Activated naive CD4-positive, alpha-beta T cell treated with anti-CD3 and anti-CD28 coated beads, Interleukin-2, amount 50 U/mL, for 24 hours (primary cell): ENCODE measurements at regions not wholly inside any gene's neighbourhood (a gene's known extent, or its start where the extent isn't known, plus 50 kb on each side); places are given as distances from the start of the nearest gene placed in this dataset.
"Not testable (repeated sequence)": the region's sequence is repeated elsewhere in the genome, so short reads cannot be mapped to it uniquely, and the experiment has no call there.

ENCODE experiments used
- H3K27ac Mint-ChIP-seq: one replicate; pipeline ENCODE4 v1.8.0; 2021; ENCODE audit warnings: mild to moderate bottlenecking, mixed read lengths
- H3K27me3 Mint-ChIP-seq: one replicate; pipeline ENCODE4 v1.8.0; 2021; ENCODE audit warnings: mixed read lengths
- H3K36me3 Mint-ChIP-seq: one replicate; pipeline ENCODE4 v1.8.0; 2021; ENCODE audit warnings: mixed read lengths
- H3K4me1 Mint-ChIP-seq: one replicate; pipeline ENCODE4 v1.8.0; 2021; ENCODE audit warnings: mixed read lengths
- H3K4me3 Mint-ChIP-seq: one replicate; pipeline ENCODE4 v1.8.0; 2021; ENCODE audit warnings: mild to moderate bottlenecking, mixed read lengths
- H3K9me3 Mint-ChIP-seq: one replicate; pipeline ENCODE4 v1.8.0; 2021; ENCODE audit warnings: mixed read lengths

DNA sequence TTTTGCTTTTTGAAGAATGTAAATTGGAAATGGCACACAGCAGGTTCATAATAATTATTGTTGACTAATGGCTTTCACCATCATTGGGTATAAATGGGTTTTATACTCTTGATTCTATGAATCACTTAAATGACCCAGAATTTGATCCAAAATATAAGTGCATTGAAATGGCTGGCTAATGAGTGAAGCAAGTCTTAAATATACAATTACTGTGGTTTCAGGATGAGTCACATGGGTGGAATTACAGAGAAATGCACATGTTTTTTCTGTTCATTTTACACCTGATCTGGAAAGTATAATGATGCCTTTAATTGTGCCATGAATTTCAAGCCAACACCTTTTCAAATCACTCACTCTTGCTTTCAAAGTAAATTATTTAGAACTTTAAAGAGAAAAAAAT is 380.8 kb upstream of the CD180 start:
- H3K4me3 Mint-ChIP-seq: no peak overlapping the region
- peaks cover 14% of the 10 kb centered on the region for H3K9me3 Mint-ChIP-seq
- no peak overlapping the region for H3K27ac Mint-ChIP-seq
- no peaks in the 10 kb centered on the region for H3K4me1 Mint-ChIP-seq
- H3K36me3 Mint-ChIP-seq: peaks cover 3% of the 10 kb centered on the region
- no peaks in the 10 kb centered on the region for H3K27me3 Mint-ChIP-seq

DNA sequence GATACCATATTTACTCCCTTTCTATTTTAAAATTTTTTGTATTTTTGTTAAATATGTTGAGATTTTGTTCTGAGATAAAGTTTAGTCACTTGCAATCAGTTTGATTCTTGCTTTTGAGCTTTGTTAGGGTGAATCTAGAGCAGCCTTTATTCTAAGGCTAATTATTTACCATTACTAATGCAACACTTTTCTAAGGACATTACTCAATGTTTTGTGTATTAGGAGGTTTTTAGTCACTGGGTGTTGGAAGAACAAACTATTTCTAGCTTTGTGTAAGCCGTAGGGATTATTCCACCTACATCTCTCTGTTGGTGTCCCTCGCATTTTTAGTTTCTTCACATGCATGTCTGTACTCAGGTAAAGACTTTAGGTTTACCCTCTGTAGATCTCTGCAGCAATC is 379.5 kb upstream of the CD180 start:
- no peak overlapping the region for H3K4me3 Mint-ChIP-seq
- H3K27me3 Mint-ChIP-seq: no peaks in the 10 kb centered on the region
- H3K27ac Mint-ChIP-seq: no peak overlapping the region
- peaks cover 3% of the 10 kb centered on the region for H3K36me3 Mint-ChIP-seq
- peaks cover 23% of the 10 kb centered on the region for H3K9me3 Mint-ChIP-seq
- H3K4me1 Mint-ChIP-seq: no peaks in the 10 kb centered on the region

DNA sequence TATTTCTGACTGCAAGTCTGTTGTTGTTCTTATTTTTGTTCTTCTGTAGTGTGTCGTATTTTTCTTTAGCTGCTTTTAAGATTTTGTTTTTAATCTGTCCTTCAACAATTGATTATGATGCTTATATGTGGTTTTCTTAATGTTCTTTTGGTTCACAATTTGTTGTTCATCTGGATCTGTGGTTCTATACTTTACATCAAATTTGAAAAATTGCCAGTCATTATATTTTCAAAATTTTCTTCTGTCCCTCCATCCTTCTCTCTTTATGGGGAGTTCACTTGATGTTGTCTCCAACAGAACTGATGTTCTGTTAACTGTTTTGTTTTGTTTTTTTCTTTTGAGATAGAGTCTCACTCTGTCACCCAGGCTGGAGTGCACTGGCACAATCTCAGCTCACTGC is 378.5 kb upstream of the CD180 start:
- peaks cover 23% of the 10 kb centered on the region for H3K9me3 Mint-ChIP-seq
- H3K4me3 Mint-ChIP-seq: no peak overlapping the region
- peaks cover 3% of the 10 kb centered on the region for H3K36me3 Mint-ChIP-seq

DNA sequence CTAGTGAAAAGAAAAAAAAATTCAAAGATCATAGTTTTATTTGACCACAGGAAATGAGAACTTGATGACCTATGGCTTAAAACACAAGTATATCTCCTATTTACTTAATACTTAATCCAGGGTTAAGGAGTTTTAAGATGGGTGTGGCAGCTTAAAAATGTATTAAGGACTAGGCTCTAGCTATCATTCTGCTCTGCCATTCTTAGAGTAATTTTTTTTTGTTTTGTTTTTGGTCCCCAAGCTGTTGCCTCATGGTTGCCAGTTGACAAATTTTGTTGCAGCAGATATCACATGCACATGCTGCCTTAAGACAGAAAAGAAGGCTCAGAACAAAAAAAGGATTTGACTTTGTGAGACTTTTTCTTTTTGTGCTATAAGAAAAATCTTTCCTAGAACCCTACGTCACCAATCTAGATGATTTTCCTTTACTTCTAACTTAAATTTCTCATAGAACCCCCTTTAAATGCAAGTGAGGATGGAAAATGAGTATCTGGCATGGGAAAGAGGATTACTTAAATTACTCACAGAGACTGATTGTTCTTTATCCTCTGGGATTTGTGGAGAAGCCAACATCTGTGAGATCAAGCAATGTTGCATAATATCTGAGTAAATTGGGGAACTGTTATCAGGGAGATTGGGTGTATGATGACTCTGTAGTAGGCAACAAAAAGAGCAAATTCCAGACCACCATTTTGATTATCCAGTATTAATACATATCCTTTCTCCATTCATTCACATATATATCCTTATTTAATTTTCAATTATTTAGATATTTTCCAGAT is 364.7 kb upstream of the CD180 start:
- Mint-ChIP-seq H3K4me3 (no peak overlapping the region), H3K27me3 (no peaks in the 10 kb centered on the region), H3K36me3 (no peaks in the 10 kb centered on the region), H3K9me3 (peaks cover 13% of the 10 kb centered on the region), H3K27ac (no peak overlapping the region), H3K4me1 (peaks cover 6% of the 10 kb centered on the region)

More for the DNA sequence above, 378.5 kb upstream of the CD180 start:
- no peak overlapping the region for H3K27ac Mint-ChIP-seq
- no peaks in the 10 kb centered on the region for H3K27me3 Mint-ChIP-seq
- H3K4me1 Mint-ChIP-seq: no peaks in the 10 kb centered on the region

DNA sequence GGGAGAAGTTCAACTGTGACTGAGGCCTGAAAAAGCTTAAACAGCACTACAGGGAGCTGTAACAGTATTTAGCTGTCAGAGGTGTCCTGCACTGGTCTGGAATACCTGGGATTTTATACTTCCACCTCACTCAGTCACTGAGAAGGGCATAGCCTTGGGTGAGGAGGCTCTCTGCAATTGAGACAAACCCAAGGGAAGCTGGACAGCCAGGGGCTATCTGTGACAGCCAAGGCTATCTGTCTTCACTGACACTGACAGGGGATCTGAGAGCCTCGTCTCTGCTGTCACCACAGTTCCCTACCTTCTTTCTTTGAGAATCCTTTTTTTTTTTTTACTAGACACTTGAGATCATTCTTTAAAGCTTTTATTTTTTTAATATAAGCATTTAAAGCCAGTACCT is 356.2 kb upstream of the CD180 start:
- Mint-ChIP-seq H3K36me3 (peaks cover 1% of the 10 kb centered on the region), H3K27ac (no peak overlapping the region), H3K9me3 (no peaks in the 10 kb centered on the region), H3K27me3 (no peaks in the 10 kb centered on the region), H3K4me1 (peaks cover 10% of the 10 kb centered on the region), H3K4me3 (no peak overlapping the region)

DNA sequence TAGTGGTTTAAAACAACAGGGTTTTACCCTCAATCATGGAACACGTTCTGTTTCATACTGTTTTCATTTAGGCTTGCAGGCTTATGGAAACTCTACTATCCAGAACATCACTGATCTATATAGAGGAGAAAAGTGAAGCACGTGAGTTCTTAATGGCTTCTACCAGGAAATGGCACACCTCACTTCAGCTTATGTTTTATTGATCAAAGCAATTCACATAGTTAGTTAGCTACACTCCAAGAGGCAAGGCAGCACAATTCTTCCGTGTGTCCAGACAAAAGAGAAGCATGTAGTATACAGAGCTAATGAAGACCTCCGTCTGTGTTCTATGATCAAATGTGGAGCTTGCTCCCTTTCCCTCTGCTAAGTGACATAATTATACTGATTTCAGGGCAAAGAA is 353.3 kb upstream of the CD180 start:
- Mint-ChIP-seq H3K36me3 (no peaks in the 10 kb centered on the region), H3K9me3 (no peaks in the 10 kb centered on the region), H3K27me3 (no peaks in the 10 kb centered on the region), H3K27ac (no peak overlapping the region), H3K4me1 (peaks cover 15% of the 10 kb centered on the region), H3K4me3 (no peak overlapping the region)

DNA sequence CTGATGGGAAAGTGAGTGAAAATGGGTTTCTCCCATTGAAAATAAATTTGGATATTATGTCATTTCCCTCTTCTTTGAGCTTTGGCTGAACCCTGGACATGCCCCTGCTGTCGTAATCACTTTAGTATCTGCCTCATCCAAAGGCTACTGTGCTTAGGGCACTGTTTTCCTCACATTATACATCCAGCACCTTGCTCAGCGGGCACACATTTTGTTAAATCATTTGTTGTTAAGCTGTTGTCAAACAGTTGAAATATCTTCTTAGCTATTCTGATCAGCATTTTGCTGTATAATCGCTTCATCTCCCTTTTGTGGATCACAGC is 352.7 kb upstream of the CD180 start:
- Mint-ChIP-seq H3K4me1 (peaks cover 15% of the 10 kb centered on the region), H3K27ac (no peak overlapping the region), H3K27me3 (no peaks in the 10 kb centered on the region), H3K9me3 (no peaks in the 10 kb centered on the region), H3K36me3 (no peaks in the 10 kb centered on the region), H3K4me3 (no peak overlapping the region)

DNA sequence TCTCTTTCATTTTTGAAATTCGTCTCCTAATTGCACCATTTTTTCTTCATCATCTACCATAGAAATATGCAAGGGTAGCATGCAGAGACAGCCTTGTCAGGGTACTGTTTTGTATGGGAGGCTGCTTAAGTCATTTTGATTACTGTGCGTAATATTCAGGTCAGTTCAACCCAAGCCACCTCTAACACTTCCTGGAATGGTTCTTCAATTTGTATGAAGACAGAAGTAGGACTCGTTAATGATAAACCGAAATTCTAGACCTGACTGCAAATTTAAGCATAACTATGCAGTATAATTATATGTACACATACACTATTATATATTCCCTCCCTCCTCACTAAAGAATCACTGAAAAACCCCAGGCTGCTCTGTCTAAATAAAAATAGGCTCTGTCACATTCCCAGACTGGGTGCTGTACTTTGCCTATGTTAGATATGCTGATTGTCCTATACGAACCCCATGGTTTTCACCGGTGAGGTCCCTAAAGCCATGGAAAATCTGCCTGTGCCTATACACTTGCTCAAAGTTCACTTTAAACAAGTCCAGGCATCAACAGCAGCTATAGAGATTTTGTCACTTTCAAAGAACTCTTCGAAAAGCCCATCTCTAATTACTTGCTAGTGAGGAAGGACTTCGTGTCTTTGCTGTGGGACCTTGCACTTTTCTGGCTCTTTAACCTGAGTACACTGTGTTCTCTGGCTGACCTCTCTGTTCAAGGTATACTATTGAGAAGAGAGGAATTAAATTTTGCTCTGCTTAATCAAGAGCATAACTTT is 352.1 kb upstream of the CD180 start:
- peak overlapping the region; percentile 40 for H3K4me3 Mint-ChIP-seq
- H3K27me3 Mint-ChIP-seq: no peaks in the 10 kb centered on the region

DNA sequence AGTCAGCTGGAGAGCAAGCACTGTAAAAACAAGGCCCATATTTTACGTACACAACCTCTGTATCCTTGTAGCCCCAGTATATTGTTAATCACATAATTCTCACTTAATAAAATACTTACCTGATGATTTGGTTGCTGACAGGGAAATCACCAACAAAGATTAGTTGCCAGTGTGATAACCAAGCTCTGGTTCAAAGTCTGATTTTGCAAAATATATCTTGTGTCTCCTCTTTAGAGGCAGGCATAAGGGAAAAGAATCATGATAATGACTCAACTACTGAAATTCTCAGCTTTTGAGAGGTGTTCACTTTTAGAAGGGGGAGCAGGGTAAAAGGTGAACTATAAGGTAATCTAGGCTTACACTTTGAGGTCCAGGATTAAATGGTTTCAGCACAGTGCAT is 351.1 kb upstream of the CD180 start:
- Mint-ChIP-seq H3K36me3 (no peaks in the 10 kb centered on the region), H3K27ac (no peak overlapping the region), H3K4me3 (peak overlapping the region; percentile 5), H3K27me3 (no peaks in the 10 kb centered on the region), H3K4me1 (peaks cover 15% of the 10 kb centered on the region), H3K9me3 (no peaks in the 10 kb centered on the region)

More for the DNA sequence above, 352.1 kb upstream of the CD180 start:
- Mint-ChIP-seq H3K4me1 (peaks cover 15% of the 10 kb centered on the region), H3K27ac (no peak overlapping the region), H3K36me3 (no peaks in the 10 kb centered on the region), H3K9me3 (no peaks in the 10 kb centered on the region)

DNA sequence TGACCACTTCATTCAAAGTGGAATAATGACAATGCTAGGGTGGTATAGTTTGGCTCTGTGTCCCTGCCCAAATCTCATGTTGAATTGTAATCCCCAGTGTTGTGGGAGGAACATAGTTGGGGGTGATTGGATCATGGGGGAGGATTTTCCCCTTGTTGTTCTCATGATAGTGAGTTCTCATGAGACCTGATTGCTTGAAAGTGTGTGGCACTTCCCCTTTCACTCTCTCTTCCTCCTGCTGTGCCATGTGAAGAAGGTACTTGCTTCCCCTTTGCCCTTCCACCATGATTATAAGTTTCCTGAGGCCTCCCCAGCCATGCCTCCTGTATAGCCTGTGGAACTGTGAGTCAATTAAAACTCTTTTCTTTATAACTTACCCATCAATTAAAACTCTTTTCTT is 348.3 kb upstream of the CD180 start:
- H3K4me1 Mint-ChIP-seq: peaks cover 19% of the 10 kb centered on the region
- not testable (repeated sequence) for H3K27ac Mint-ChIP-seq, H3K9me3 Mint-ChIP-seq, H3K4me3 Mint-ChIP-seq, H3K36me3 Mint-ChIP-seq, H3K27me3 Mint-ChIP-seq

DNA sequence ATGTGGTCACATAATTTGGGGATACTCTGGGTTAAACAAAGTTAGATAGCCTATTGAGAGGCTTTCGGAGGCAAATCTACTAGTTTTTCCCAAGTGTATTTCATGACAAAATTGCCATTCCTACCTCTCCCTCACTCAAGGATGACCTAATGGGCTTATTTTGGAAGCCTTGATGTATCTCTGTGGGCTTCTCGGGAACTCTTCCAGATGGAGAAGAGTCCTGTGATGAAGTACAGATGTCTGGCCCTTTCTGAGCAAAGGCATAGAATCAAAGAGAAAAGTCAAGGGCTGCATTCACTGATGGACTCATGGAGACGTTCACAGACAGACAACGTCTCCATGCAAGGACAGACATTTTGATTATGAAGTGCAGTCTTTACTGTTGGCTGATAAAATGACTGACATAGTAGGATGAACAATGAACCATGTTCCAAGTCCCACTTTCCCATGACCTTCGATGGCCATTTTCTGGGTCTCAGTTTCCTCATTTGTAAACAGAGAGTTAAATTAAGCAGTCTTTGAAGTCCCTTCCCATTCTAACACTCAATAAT is 347.2 kb upstream of the CD180 start:
- Mint-ChIP-seq H3K27ac (no peak overlapping the region), H3K4me1 (peaks cover 19% of the 10 kb centered on the region), H3K4me3 (no peak overlapping the region), H3K36me3 (no peaks in the 10 kb centered on the region), H3K27me3 (no peaks in the 10 kb centered on the region), H3K9me3 (no peaks in the 10 kb centered on the region)

DNA sequence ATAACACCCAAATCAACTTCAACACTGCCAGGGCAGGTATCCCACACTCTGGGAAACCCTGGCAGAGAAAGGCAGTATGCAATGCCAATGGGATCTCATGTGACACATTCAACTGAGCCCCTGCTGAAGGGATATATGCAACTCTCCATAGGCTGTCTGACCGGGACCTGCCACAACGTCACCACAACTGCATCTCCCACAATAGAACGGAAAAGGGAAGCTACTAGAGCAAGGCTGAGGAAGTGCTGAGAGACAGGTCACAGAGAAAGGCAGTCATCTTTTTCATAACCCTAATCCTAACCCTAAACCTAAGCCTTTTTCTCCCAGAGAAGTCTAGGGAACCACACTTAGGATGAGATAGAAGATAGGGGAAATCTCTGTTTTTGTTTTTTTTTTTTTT is 345.9 kb upstream of the CD180 start:
- Mint-ChIP-seq H3K27me3 (no peaks in the 10 kb centered on the region), H3K9me3 (no peaks in the 10 kb centered on the region), H3K4me1 (peaks cover 6% of the 10 kb centered on the region), H3K27ac (no peak overlapping the region), H3K4me3 (no peak overlapping the region), H3K36me3 (no peaks in the 10 kb centered on the region)

DNA sequence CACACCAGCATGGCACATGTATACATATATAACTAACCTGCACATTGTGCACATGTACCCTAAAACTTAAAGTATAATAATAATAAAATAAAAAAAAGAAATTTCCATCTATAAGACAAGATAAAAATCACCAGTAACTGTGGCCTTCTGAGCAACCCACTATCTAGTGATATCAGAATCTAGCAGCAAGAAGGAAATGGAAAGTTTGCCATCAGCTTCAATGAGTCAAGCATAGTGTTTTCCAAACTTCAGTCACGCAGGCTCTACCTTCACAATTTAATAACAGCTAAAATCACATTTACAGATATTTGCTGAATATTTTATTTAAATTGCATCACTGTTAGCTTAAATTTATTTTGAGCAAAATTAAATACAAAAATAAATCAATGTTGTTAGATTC is 345.3 kb upstream of the CD180 start:
- Mint-ChIP-seq H3K4me3 (no peak overlapping the region), H3K27me3 (no peaks in the 10 kb centered on the region), H3K9me3 (no peaks in the 10 kb centered on the region), H3K27ac (no peak overlapping the region), H3K4me1 (peaks cover 4% of the 10 kb centered on the region), H3K36me3 (no peaks in the 10 kb centered on the region)

DNA sequence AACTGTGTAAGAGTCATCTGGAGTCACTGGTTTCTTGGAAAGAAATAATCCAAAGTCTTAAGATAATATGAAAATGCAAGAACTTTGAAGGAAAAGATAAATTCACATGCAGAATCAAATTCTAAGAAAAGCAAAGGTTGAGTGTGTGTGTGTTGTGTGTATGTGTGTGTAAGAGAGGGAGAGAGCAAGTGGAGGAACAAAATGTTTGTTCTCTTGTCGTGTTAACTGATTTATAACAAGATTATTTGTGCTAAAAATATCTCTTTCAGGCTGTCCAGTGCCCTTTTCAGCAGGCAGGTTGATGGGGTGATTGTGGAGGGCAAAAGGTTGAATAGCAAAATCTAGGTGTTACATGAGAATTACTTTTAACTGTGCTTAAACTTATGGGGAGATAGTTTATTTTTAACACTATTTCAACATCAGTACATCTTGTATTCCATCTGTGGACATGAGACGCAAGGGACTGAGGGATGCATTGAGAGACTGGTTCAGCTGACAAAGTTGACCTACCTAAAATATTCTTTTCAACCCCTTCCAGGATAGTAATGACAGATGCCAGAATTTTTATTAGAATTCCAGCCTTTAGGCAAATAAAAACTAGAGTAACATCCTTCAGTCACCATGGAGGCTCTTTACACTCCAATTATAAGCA is 342.4 kb upstream of the CD180 start:
- no peak overlapping the region for H3K4me3 Mint-ChIP-seq
- no peaks in the 10 kb centered on the region for H3K9me3 Mint-ChIP-seq
- H3K36me3 Mint-ChIP-seq: no peaks in the 10 kb centered on the region
- no peaks in the 10 kb centered on the region for H3K27me3 Mint-ChIP-seq
- H3K27ac Mint-ChIP-seq: no peak overlapping the region
- peaks cover 8% of the 10 kb centered on the region for H3K4me1 Mint-ChIP-seq

DNA sequence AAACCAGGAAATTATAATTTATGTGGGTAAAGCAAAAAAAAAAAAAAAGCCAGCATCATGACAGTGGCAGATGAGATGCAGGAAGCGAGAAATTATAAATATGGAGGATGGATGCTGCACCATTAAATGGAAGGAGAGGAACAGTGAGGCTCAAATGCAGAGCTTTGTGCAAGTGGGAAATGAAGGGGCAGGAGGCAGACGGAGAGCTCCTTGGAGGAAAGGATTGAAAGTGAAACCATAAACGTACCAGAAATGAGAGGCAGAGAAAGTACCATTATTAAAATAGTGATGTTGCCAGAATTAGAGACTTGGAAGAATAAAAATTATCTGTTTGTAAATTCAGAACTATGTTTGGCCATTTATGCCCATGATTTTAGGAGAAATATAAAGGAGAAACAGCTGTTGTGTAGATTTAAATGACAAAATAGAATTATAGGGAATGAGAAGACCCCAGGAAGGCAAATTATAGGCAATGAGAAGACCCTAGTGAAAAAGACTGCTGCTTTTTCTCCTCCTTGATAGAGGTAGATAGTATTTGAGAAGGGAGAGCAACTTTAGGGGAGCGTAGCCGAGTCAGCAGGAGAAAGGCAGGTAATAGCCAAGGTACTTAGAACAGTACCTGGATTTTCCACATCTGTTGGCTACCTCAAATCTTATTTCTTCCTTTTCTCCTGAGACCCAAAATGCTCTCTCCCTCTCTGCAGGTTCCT is 341.0 kb upstream of the CD180 start:
- Mint-ChIP-seq H3K4me1 (peaks cover 8% of the 10 kb centered on the region), H3K27me3 (no peaks in the 10 kb centered on the region), H3K27ac (no peak overlapping the region), H3K4me3 (no peak overlapping the region), H3K9me3 (no peaks in the 10 kb centered on the region), H3K36me3 (no peaks in the 10 kb centered on the region)
